ENCODE measurements at regions not wholly inside any gene's neighbourhood (a gene's known extent, or its start where the extent isn't known, plus 50 kb on each side); places are given as distances from the start of the nearest gene placed in this dataset.

DNA sequence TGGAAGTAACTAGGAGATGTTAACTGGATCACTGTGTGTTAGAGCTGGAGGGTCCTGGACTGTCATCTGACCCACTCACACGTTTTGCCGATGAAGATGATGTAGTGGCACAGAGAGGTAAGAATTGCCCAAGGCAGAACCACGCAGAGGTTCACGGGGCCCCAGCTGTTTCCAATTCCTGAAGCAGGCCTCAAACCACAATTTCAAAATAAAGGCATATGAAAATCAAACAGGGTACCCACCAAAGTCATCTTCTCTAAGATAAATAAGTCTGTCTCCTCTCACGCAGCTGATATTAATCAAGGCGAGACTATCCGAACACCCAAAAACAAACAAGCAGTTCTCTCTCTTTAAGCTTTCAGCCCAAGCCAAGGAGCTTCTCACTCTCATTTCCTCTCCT, 113.3 kb upstream of the JCAD start:
- DNase-seq = no peak
- Histone ChIP-seq H3K27ac (no peak overlapping the region), H3K9me3 (no peaks in the 10 kb centered on the region), H3K4me3 (no peak overlapping the region), H3K27me3 (no peaks in the 10 kb centered on the region), H3K4me1 (peaks cover 0 to 6% (median 0%) of the 10 kb centered on the region in 4 donors), H3K36me3 (no peaks in the 10 kb centered on the region)
- intact Hi-C loops (cut with DNase I; ENCODE audit: low total_unique reads) = no loop called here
- TF ChIP-seq, protein P1, sequence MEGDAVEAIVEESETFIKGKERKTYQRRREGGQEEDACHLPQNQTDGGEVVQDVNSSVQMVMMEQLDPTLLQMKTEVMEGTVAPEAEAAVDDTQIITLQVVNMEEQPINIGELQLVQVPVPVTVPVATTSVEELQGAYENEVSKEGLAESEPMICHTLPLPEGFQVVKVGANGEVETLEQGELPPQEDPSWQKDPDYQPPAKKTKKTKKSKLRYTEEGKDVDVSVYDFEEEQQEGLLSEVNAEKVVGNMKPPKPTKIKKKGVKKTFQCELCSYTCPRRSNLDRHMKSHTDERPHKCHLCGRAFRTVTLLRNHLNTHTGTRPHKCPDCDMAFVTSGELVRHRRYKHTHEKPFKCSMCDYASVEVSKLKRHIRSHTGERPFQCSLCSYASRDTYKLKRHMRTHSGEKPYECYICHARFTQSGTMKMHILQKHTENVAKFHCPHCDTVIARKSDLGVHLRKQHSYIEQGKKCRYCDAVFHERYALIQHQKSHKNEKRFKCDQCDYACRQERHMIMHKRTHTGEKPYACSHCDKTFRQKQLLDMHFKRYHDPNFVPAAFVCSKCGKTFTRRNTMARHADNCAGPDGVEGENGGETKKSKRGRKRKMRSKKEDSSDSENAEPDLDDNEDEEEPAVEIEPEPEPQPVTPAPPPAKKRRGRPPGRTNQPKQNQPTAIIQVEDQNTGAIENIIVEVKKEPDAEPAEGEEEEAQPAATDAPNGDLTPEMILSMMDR (IDR thresholded peaks at IDR 0.05) = no peak
- TF ChIP-seq EP300 (IDR thresholded peaks at IDR 0.05) = no peak
- no peak for TF ChIP-seq POLR2A (IDR thresholded peaks at IDR 0.05)
- no peak for TF ChIP-seq POLR2AphosphoS5 (IDR thresholded peaks at IDR 0.05)
- WGBS, 5 donors = 75 to 83% (median 79%) methylated on average over 7 of the region's 7 CpGs

DNA sequence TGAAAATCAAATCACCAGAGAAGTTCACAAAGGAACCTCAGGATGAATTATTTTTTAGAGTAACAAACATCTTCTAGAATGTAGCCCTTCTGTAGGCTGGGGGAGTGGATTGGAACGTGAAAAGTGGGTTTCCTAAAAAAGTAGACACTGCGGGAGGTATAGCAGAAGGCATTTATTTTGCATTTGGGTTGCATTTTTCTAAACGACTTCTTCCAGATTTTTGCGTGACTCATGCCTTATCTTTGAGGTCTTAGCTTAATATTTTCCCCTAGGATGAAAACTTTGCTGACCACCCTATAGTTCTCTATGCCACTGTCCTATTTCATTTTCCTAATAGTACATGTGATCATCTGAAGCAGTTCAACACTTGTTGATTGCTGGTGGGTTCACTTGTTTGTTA, 112.7 kb upstream of the JCAD start:
- Histone ChIP-seq H3K4me1 (no peaks in the 10 kb centered on the region), H3K9me3 (no peaks in the 10 kb centered on the region), H3K27ac (no peak overlapping the region), H3K27me3 (no peaks in the 10 kb centered on the region), H3K4me3 (no peak overlapping the region), H3K36me3 (no peaks in the 10 kb centered on the region)
- no peak for DNase-seq
- intact Hi-C loops (cut with DNase I; ENCODE audit: low total_unique reads) = no loop called here
- no peak for TF ChIP-seq POLR2AphosphoS5 (IDR thresholded peaks at IDR 0.05)
- TF ChIP-seq, protein P1 (IDR thresholded peaks at IDR 0.05) = no peak
- no peak for TF ChIP-seq EP300 (IDR thresholded peaks at IDR 0.05)
- no peak for TF ChIP-seq POLR2A (IDR thresholded peaks at IDR 0.05)
- 78 to 90% (median 83%) methylated on average over 4 of the region's 4 CpGs for WGBS, 5 donors

DNA sequence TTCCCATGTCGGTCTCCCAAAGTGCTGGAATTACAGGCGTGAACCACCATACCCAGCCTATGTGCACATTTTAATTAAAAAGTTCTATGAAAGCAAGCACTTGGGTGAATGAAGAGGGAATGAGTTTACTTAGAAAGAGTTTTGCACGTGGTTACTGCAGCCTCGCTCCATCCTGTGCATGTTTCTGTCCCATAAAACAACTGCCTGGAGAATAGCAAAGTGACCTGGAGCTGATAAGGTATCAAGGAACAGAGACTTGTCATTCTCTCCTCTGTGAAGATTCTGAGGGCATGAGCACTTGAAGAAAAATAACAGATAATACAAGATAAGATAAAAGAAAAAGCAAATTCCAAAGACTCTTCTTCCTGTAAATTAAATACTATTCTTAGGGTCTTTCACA, 112.2 kb upstream of the JCAD start:
- H3K27me3 ChIP-seq = no peaks in the 10 kb centered on the region
- WGBS, 5 donors = 50 to 74% (median 59%) methylated on average over 4 of the region's 4 CpGs

DNA sequence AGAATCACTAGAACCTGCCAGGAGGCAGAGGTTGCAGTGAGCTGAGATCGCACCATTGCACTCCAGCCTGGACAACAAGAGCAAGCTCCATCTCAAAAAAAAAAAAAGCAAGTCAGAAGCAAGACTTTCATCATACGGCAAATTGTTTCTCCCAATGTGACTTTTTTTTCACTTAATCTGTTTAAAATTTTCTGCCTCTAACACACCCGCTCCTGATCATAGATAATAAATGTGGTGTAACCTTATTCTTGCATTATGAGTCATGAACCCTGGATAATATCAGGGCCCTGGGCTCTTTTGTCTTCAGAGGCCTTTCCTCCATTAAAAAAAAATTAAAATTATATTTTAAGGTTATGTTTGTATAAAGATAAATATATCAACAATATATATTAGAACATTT, 111.4 kb upstream of the JCAD start:
- Histone ChIP-seq H3K27me3 (no peaks in the 10 kb centered on the region), H3K27ac (no peak overlapping the region), H3K9me3 (no peaks in the 10 kb centered on the region), H3K36me3 (no peaks in the 10 kb centered on the region), H3K4me3 (no peak overlapping the region), H3K4me1 (no peaks in the 10 kb centered on the region)
- intact Hi-C loops (cut with DNase I; ENCODE audit: low total_unique reads) = no loop called here
- WGBS, 5 donors = 43 to 59% (median 44%) methylated on average over 3 of the region's 3 CpGs
- TF ChIP-seq POLR2A (IDR thresholded peaks at IDR 0.05) (no peak), POLR2AphosphoS5 (IDR thresholded peaks at IDR 0.05) (no peak), EP300 (IDR thresholded peaks at IDR 0.05) (no peak)
- TF ChIP-seq, protein P1 (IDR thresholded peaks at IDR 0.05) = no peak
- no peak for DNase-seq

More for the DNA sequence above, 112.2 kb upstream of the JCAD start:
- no peak overlapping the region for H3K4me3 ChIP-seq
- intact Hi-C loops (cut with DNase I; ENCODE audit: low total_unique reads) = no loop called here
- no peak overlapping the region for H3K27ac ChIP-seq
- H3K9me3 ChIP-seq = no peaks in the 10 kb centered on the region
- H3K36me3 ChIP-seq = no peaks in the 10 kb centered on the region
- no peaks in the 10 kb centered on the region for H3K4me1 ChIP-seq
- DNase-seq = no peak
- TF ChIP-seq EP300 (IDR thresholded peaks at IDR 0.05) (no peak), POLR2A (IDR thresholded peaks at IDR 0.05) (no peak), POLR2AphosphoS5 (IDR thresholded peaks at IDR 0.05) (no peak)
- TF ChIP-seq, protein P1 (IDR thresholded peaks at IDR 0.05) = no peak

All from stomach (tissue), 8 donors.